GM12892 (cell line): ENCODE measurements at regions not wholly inside any gene's neighbourhood (a gene's known extent, or its start where the extent isn't known, plus 50 kb on each side); places are given as distances from the start of the nearest gene placed in this dataset.

Experiments used
- POLR2A ChIP-seq: IDR thresholded peaks from 2 replicates; pipeline ENCODE4 v1.6.1; 2011; ENCODE audit warnings: low read depth, low read length, control low read depth
- POLR2AphosphoS5 ChIP-seq: IDR thresholded peaks from 2 replicates; pipeline ENCODE4 v1.6.1; 2011; ENCODE audit warnings: low read depth, low read length, control low read depth

DNA sequence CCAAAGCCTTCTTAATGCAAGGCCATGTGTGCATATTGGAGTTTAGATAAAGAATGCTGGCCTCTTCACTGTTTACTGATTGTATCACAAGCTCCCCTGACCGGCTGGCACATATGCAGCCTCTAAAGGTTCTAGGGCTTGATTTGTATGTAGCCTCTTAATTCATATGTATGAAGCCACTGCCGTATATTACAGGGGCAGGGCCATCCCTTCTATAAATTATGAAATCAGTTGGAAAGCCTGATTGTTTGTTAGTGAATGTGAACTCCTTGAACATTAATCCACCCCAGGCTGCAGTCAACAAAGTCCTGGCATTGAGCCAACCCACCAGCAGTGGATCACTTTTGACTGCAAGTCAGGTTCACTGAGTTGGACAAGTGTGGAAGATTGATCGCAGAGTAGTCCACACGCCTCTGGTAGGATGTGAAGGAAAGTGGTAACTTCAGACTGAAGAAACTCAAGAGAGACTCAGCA, 61.6 kb upstream of the PARD3B start:
- TF ChIP-seq POLR2AphosphoS5 (no peak), POLR2A (no peak)
